Uterus (tissue), 2 donors: ENCODE measurements at regions not wholly inside any gene's neighbourhood (a gene's known extent, or its start where the extent isn't known, plus 50 kb on each side); places are given as distances from the start of the nearest gene placed in this dataset.

Source experiments
- CTCF ChIP-seq, 4 experiments: fragments of 200-600 bp in 2 of 4; fragments of 450-650 bp in 2 of 4; sonication (generic) in 2 of 4; IDR thresholded peaks; one replicate each; pipeline ENCODE4 v1.5.1; 2016 to 2019; ENCODE audit warnings: antibody characterized with exemption in 4 of 4, mild to moderate bottlenecking in 2 of 4, moderate library complexity in 1 of 4
- POLR2A ChIP-seq, 2 donors: fragments of 450-650 bp; IDR thresholded peaks; one replicate each; pipeline ENCODE4 v1.6.1; 2016; ENCODE audit warnings: antibody characterized with exemption in 2 of 2, mild to moderate bottlenecking in 1 of 2, moderate library complexity in 1 of 2

DNA sequence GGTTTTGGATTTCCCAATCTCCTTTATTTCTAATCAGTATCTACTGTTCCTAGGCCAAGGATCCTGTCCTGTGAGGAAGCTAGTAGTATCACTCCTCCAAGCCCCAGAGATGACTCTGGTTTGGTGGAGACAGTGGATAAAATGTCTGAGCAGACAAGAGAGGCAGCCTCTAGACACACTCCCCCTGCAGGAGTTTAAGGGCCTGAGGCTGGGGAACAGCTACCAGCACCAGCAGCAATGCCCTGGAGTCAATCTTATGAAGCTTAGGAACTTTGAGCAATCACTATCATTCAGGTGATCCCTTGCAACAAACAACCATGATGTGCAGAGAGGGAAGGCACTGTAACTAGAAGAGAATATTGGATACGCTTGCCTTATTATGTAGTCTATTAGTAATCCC is 384.7 kb upstream of the ID4 start:
- TF ChIP-seq CTCF (IDR thresholded peaks at IDR 0.05) (no peak), POLR2A (IDR thresholded peaks at IDR 0.05) (no peak)
